B cell (primary cell): ENCODE measurements at regions not wholly inside any gene's neighbourhood (a gene's known extent, or its start where the extent isn't known, plus 50 kb on each side); places are given as distances from the start of the nearest gene placed in this dataset.

Experiments used
- ATAC-seq: fragments of 200-7000 bp; cut with Tn5 transposase; one replicate; pipeline ENCODE4 v1.10.0; 2021; ENCODE audit warnings: low read depth, mild to moderate bottlenecking, moderate number of reproducible peaks, moderate library complexity
- CTCF ChIA-PET: fragments of 350-600 bp; sonication (Branson Sonifier 250); formaldehyde crosslinking; loops from one replicate; lab custom pipeline; 2021; ENCODE audit warnings: antibody characterized with exemption, inconsistent platforms; lab: Charles Lee
- POLR2A ChIA-PET: fragments of 350-600 bp; sonication (Branson Sonifier 250); formaldehyde crosslinking; loops from one replicate; lab custom pipeline; 2021; ENCODE audit warnings: antibody characterized with exemption; lab: Charles Lee
- DNase-seq: peaks from one replicate; pipeline ENCODE4 v3.0.0; 2013
- H2AFZ ChIP-seq: 2 replicates; pipeline ENCODE4 v1.6.1; 2012; ENCODE audit warnings: mild to moderate bottlenecking, low read depth, low read length; ENCODE audit not compliant: insufficient read depth, poor library complexity, severe bottlenecking
- H3K27ac ChIP-seq, 2 donors: 1 replicate in 1 of 2; 2 replicates in 1 of 2; pipeline ENCODE4 v1.5.1; 2012 to 2013; ENCODE audit warnings: low read length in 2 of 2, mild to moderate bottlenecking in 2 of 2, moderate library complexity in 1 of 2
- H3K27me3 ChIP-seq, 4 experiments: fragments of 200-600 bp in 1 of 4; sonication (generic) in 1 of 4; replicated peaks in 1 of 4; 1 replicate in 2 of 4; 2 replicates in 2 of 4; pipeline versions ENCODE4 v1.6.1 to v1.7.0; 2013 to 2016; ENCODE audit warnings: low read length in 3 of 4, mild to moderate bottlenecking in 2 of 4, mixed read lengths in 1 of 4, moderate library complexity in 1 of 4; ENCODE audit not compliant: insufficient read depth in 4 of 4, control insufficient read depth in 3 of 4; ENCODE audit errors: control extremely low read depth in 1 of 4
- H3K36me3 ChIP-seq, 2 experiments: replicated peaks in 1 of 2; 1 replicate in 1 of 2; 2 replicates in 1 of 2; pipeline versions ENCODE4 v1.6.1 to v1.7.1; 2013; ENCODE audit warnings: low read length in 1 of 2; ENCODE audit not compliant: insufficient read depth in 2 of 2, control insufficient read depth in 1 of 2; ENCODE audit errors: control extremely low read depth in 1 of 2, extremely low read depth in 1 of 2
- H3K4me1 ChIP-seq, 2 donors: fragments of 200-600 bp in 1 of 2; sonication (generic) in 1 of 2; 1 replicate in 1 of 2; 2 replicates in 1 of 2; pipeline versions ENCODE4 v1.5.1 to v1.6.1; 2013 to 2017; ENCODE audit warnings: low read length in 2 of 2; ENCODE audit not compliant: control insufficient read depth in 2 of 2, insufficient read depth in 2 of 2
- H3K4me2 ChIP-seq: replicated peaks from 2 replicates; pipeline ENCODE3; 2012; ENCODE audit warnings: mild to moderate bottlenecking, low read depth, low read length; ENCODE audit not compliant: poor library complexity, severe bottlenecking
- H3K4me3 ChIP-seq, 5 experiments: fragments of 200-600 bp in 1 of 5; sonication (generic) in 1 of 5; 1 replicate in 3 of 5; 2 replicates in 2 of 5; pipeline versions ENCODE4 v1.5.1 to v1.7.0; 2011 to 2016; ENCODE audit warnings: low read length in 4 of 5, mild to moderate bottlenecking in 4 of 5, low read depth in 2 of 5, control low read depth in 1 of 5, moderate library complexity in 1 of 5; ENCODE audit not compliant: insufficient read depth in 1 of 5; ENCODE audit errors: control extremely low read depth in 1 of 5, extremely low read depth in 1 of 5
- H3K79me2 ChIP-seq: fragments of 200-600 bp; sonication (generic); one replicate; pipeline ENCODE4 v1.6.0; 2016; ENCODE audit warnings: low read length; ENCODE audit not compliant: control insufficient read depth, insufficient read depth
- H3K9ac ChIP-seq: fragments of 200-600 bp; sonication (generic); 2 replicates; pipeline ENCODE4 v1.6.1; 2017; ENCODE audit warnings: mild to moderate bottlenecking, low read length, moderate library complexity
- H3K9me3 ChIP-seq, 3 donors: one replicate each; pipeline versions ENCODE4 v1.6.1 to v1.7.1; 2013; ENCODE audit warnings: low read length in 2 of 3; ENCODE audit not compliant: control insufficient read depth in 2 of 3, insufficient read depth in 1 of 3; ENCODE audit errors: control extremely low read depth in 1 of 3
- H4K20me1 ChIP-seq: 2 replicates; pipeline ENCODE4 v1.6.0; 2012; ENCODE audit warnings: mild to moderate bottlenecking, low read length; ENCODE audit not compliant: insufficient read depth, control insufficient read depth, poor library complexity, severe bottlenecking
- H3K27ac Mint-ChIP-seq: one replicate; pipeline ENCODE4 v1.8.0; 2021; ENCODE audit warnings: mixed read lengths
- H3K27me3 Mint-ChIP-seq: one replicate; pipeline ENCODE4 v1.8.0; 2021; ENCODE audit warnings: mixed read lengths
- H3K4me1 Mint-ChIP-seq: one replicate; pipeline ENCODE4 v1.8.0; 2021; ENCODE audit warnings: mixed read lengths
- H3K4me3 Mint-ChIP-seq: one replicate; pipeline ENCODE4 v1.8.0; 2021; ENCODE audit warnings: mixed read lengths
- H3K9me3 Mint-ChIP-seq: one replicate; pipeline ENCODE4 v1.8.0; 2022; ENCODE audit warnings: mixed read lengths; ENCODE audit not compliant: insufficient read depth
- EZH2 ChIP-seq: IDR thresholded peaks from 2 replicates; pipeline ENCODE4 v1.6.1; 2012; ENCODE audit warnings: borderline replicate concordance, low read depth, mild to moderate bottlenecking, moderate library complexity, low read length; ENCODE audit not compliant: insufficient read depth, poor library complexity, severe bottlenecking
- WGBS: methylation state at CpG from one replicate; pipeline ENCODE4 v1.1.5; 2013; ENCODE audit warnings: missing lambda C conversion rate; ENCODE audit not compliant: insufficient coverage; 5-methylcytosine and 5-hydroxymethylcytosine counted together
- intact Hi-C: fragments of 100-400 bp; cut with micrococcal nuclease; formaldehyde crosslinking; loops from one replicate; pipeline ENCODE4 v1.10.0; 2022
- TF ChIP-seq, protein P1 (sequence below): fragments of 200-600 bp; IDR thresholded peaks from one replicate; pipeline ENCODE4 v1.8.0; 2022; ENCODE audit warnings: antibody characterized with exemption, mild to moderate bottlenecking

- peaks cover 19% of the 10 kb centered on the region for H3K27me3 Mint-ChIP-seq
- 100% methylated on average over 2 of the region's 2 CpGs for WGBS
- no peak overlapping the region for H3K27ac ChIP-seq
- H3K9me3 Mint-ChIP-seq = no peaks in the 10 kb centered on the region
- H4K20me1 ChIP-seq = no peaks in the 10 kb centered on the region
- ATAC-seq (no peak), DNase-seq (no peak)
- TF ChIP-seq, protein P1, sequence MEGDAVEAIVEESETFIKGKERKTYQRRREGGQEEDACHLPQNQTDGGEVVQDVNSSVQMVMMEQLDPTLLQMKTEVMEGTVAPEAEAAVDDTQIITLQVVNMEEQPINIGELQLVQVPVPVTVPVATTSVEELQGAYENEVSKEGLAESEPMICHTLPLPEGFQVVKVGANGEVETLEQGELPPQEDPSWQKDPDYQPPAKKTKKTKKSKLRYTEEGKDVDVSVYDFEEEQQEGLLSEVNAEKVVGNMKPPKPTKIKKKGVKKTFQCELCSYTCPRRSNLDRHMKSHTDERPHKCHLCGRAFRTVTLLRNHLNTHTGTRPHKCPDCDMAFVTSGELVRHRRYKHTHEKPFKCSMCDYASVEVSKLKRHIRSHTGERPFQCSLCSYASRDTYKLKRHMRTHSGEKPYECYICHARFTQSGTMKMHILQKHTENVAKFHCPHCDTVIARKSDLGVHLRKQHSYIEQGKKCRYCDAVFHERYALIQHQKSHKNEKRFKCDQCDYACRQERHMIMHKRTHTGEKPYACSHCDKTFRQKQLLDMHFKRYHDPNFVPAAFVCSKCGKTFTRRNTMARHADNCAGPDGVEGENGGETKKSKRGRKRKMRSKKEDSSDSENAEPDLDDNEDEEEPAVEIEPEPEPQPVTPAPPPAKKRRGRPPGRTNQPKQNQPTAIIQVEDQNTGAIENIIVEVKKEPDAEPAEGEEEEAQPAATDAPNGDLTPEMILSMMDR = no peak
- no peak for TF ChIP-seq EZH2
- CTCF ChIA-PET = interaction anchor here (4.3 to 5.0 kb wide), 2 partner anchors 11 to 67 kb away, joined by 24 to 43 read pairs; no protein-coding TSS in a partner anchor
- POLR2A ChIA-PET = no interaction called here
- no peak overlapping the region for H3K4me3 Mint-ChIP-seq
- no peaks in the 10 kb centered on the region for H3K9me3 ChIP-seq
- no peak overlapping the region for H3K9ac ChIP-seq
- no peaks in the 10 kb centered on the region for H3K79me2 ChIP-seq
- no peak overlapping the region for H3K4me3 ChIP-seq
- H3K36me3 ChIP-seq = no peaks in the 10 kb centered on the region
- intact Hi-C loops = loop anchor here (10.0 kb wide), 1 partner anchor 182 kb away; no protein-coding TSS in a partner anchor
- H3K27ac Mint-ChIP-seq = no peak overlapping the region
- H3K27me3 ChIP-seq = peaks cover 0 to 8% (median 0%) of the 10 kb centered on the region in 4 experiments
- no peaks in the 10 kb centered on the region for H3K4me1 Mint-ChIP-seq
- H3K4me2 ChIP-seq = no peak overlapping the region
- no peak overlapping the region for H2AFZ ChIP-seq
- no peaks in the 10 kb centered on the region for H3K4me1 ChIP-seq
These were observed 50.5 kb upstream of the TSKU start for GRCh38 chr11:76732643-76733042.
